Astrocyte (in vitro differentiated cells and primary cell): ENCODE measurements at regions not wholly inside any gene's neighbourhood (a gene's known extent, or its start where the extent isn't known, plus 50 kb on each side); places are given as distances from the start of the nearest gene placed in this dataset.

Experiments used
- CTCF ChIP-seq: IDR thresholded peaks from 2 replicates; pipeline ENCODE4 v1.5.1; 2011; ENCODE audit warnings: low read depth, mild to moderate bottlenecking, inconsistent platforms, low read length, moderate library complexity; ENCODE audit not compliant: insufficient read depth
- EZH2 ChIP-seq: IDR thresholded peaks from 2 replicates; pipeline ENCODE4 v1.6.1; 2012; ENCODE audit warnings: mild to moderate bottlenecking, low read length, inconsistent platforms; ENCODE audit not compliant: insufficient read depth

DNA sequence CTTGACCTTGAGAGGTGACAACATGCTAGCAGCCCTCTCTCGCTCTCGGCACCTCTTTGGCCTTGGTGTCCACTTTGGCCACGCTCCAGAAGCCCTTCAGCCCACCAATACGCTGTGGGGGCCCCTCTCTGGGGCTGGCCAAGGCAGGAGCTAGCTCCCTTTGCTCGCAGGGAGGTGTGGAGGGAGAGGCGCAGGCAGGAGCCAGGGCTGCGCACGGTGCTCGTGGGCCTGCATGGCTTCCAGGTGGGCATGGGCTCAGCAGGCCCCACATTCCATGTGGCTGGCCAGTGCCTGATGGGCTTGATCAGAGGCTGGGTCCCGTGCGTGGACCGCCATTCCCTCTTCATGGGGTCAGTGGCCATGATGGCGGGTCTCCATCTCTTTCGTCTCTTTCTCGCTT, 1237.0 kb upstream of the USP15 start:
- TF ChIP-seq CTCF (no peak), EZH2 (no peak)
